GM19452 (cell line): ENCODE measurements at regions not wholly inside any gene's neighbourhood (a gene's known extent, or its start where the extent isn't known, plus 50 kb on each side); places are given as distances from the start of the nearest gene placed in this dataset.

ENCODE experiments used
- ATAC-seq: cut with Tn5 transposase; IDR thresholded peaks from one replicate; pipeline ENCODE4 v1.9.1; 2021; ENCODE audit not compliant: unreplicated experiment

- no peak for ATAC-seq
These were observed 368.6 kb downstream of the TMA16 start for GRCh38 chr4:163863082-163863481.

GRCh38 chr4:163865010-163865409 lies 370.5 kb downstream of the TMA16 start:
- ATAC-seq: no peak

- no peak for ATAC-seq
These were observed 372.3 kb downstream of the TMA16 start for GRCh38 chr4:163866728-163867315.

GRCh38 chr4:163868445-163868844 lies 374.0 kb downstream of the TMA16 start:
- ATAC-seq: no peak

GRCh38 chr4:163871078-163871477 lies 376.6 kb downstream of the TMA16 start:
- no peak for ATAC-seq

- no peak for ATAC-seq
These were observed 380.8 kb downstream of the TMA16 start for GRCh38 chr4:163875327-163875726.

- no peak for ATAC-seq
These were observed 384.0 kb downstream of the TMA16 start for GRCh38 chr4:163878336-163879121.

- no peak for ATAC-seq
These were observed 397.9 kb downstream of the TMA16 start for GRCh38 chr4:163892417-163892816.

GRCh38 chr4:163895378-163896005 lies 401.0 kb downstream of the TMA16 start:
- ATAC-seq: no peak

GRCh38 chr4:163901319-163901718 lies 406.8 kb downstream of the TMA16 start:
- ATAC-seq: no peak

- no peak for ATAC-seq
These were observed 407.9 kb downstream of the TMA16 start for GRCh38 chr4:163902417-163902816.

- ATAC-seq: no peak
These were observed 417.4 kb downstream of the TMA16 start for GRCh38 chr4:163911891-163912290.

GRCh38 chr4:163913571-163913970 lies 419.1 kb downstream of the TMA16 start:
- ATAC-seq: no peak

GRCh38 chr4:163915896-163916295 lies 421.4 kb downstream of the TMA16 start:
- no peak for ATAC-seq

GRCh38 chr4:163920426-163920825 lies 425.9 kb downstream of the TMA16 start:
- ATAC-seq: no peak

- ATAC-seq: no peak
These were observed 427.8 kb downstream of the TMA16 start for GRCh38 chr4:163922302-163922701.

- no peak for ATAC-seq
These were observed 428.6 kb downstream of the TMA16 start for GRCh38 chr4:163923092-163923491.

- no peak for ATAC-seq
These were observed 435.6 kb downstream of the TMA16 start for GRCh38 chr4:163930086-163930485.

- ATAC-seq: no peak
These were observed 438.0 kb downstream of the TMA16 start for GRCh38 chr4:163932504-163932903.

GRCh38 chr4:163939597-163939996 lies 445.1 kb downstream of the TMA16 start:
- ATAC-seq: no peak

- no peak for ATAC-seq
These were observed 446.9 kb downstream of the TMA16 start for GRCh38 chr4:163941221-163941905.
